ENCODE measurements at regions not wholly inside any gene's neighbourhood (a gene's known extent, or its start where the extent isn't known, plus 50 kb on each side); places are given as distances from the start of the nearest gene placed in this dataset.

- TF ChIP-seq CTCF (IDR thresholded peaks at IDR 0.05; ENCODE audit: low read depth, low read length, missing input control) (no peak), YY1 (IDR thresholded peaks at IDR 0.05) (no peak), REST (IDR thresholded peaks at IDR 0.05) (no peak), HNF4A (conservative IDR thresholded peaks at IDR 0.05) (no peak), SP1 (IDR thresholded peaks at IDR 0.05) (no peak), RAD21 (IDR thresholded peaks at IDR 0.05) (no peak), JUND (IDR thresholded peaks at IDR 0.05) (no peak), EGR1 (IDR thresholded peaks at IDR 0.05; ENCODE audit: low read depth in 2 of 2) (no peak), ATF3 (IDR thresholded peaks at IDR 0.05) (no peak), ZBTB33 (IDR thresholded peaks at IDR 0.05) (no peak), GABPA (IDR thresholded peaks at IDR 0.05 in 1 of 2, conservative IDR thresholded peaks at IDR 0.05 in 1 of 2) (no peak)
These were observed 98.0 kb downstream of the SHANK2 start for GRCh38 chr11:71154261-71154805.

Measured in liver (tissue), 3 donors.